A549 (cell line): ENCODE measurements at regions not wholly inside any gene's neighbourhood (a gene's known extent, or its start where the extent isn't known, plus 50 kb on each side); places are given as distances from the start of the nearest gene placed in this dataset.

ENCODE experiments used
- ATAC-seq, 2 experiments: fragments of 200-7000 bp in 1 of 2; fragments of >200 bp in 1 of 2; cut with Nextera tagmentation in 1 of 2; cut with Tn5 transposase in 1 of 2; 3 replicates each; pipeline versions ENCODE4 v1.8.0 to v1.9.1; 2018 to 2020; ENCODE audit warnings: mild to moderate bottlenecking in 1 of 2, moderate library complexity in 1 of 2
- CTCF ChIA-PET: fragments of 300-600 bp; sonication (Branson Sonifier 250); formaldehyde crosslinking; extraction: SDS; loops from one replicate; lab custom pipeline; 2021; ENCODE audit warnings: antibody characterized with exemption, inconsistent platforms; lab: Yijun Ruan, JAX
- POLR2A ChIA-PET: fragments of 350-600 bp; formaldehyde crosslinking; extraction: SDS; loops from one replicate; lab custom pipeline; 2021; ENCODE audit warnings: antibody characterized with exemption, inconsistent platforms; lab: Yijun Ruan, JAX
- DNase-seq, 2 experiments: peaks; one replicate each; pipeline versions ENCODE4 v3.0.0 to v3.0.0-alpha.2; 2011 to 2016; ENCODE audit warnings: low read depth in 1 of 2, low spot score in 1 of 2
- FAIRE-seq: peaks from 2 replicates; lab custom pipeline; 2011; peaks lifted over from hg19 to GRCh38; lab: Jason Lieb, UNC
- H3K27ac ChIP-seq, 2 experiments: fragments of >200 bp; sonication (Bioruptor Twin); formaldehyde crosslinking; 3 replicates each; pipeline ENCODE4 v1.5.1; 2016 to 2017
- H3K4me1 ChIP-seq: fragments of >200 bp; sonication (Bioruptor Twin); formaldehyde crosslinking; 3 replicates; pipeline ENCODE4 v1.6.1; 2016
- H3K4me2 ChIP-seq: fragments of >200 bp; sonication (Bioruptor Twin); formaldehyde crosslinking; 3 replicates; pipeline ENCODE4 v1.6.1; 2016
- H3K4me3 ChIP-seq: fragments of >200 bp; sonication (Bioruptor Twin); formaldehyde crosslinking; 3 replicates; pipeline ENCODE4 v1.5.1; 2016
- H3K9me3 ChIP-seq: fragments of >200 bp; sonication (Bioruptor Twin); formaldehyde crosslinking; 3 replicates; pipeline ENCODE4 v1.6.1; 2016
- BHLHE40 ChIP-seq: IDR thresholded peaks from 2 replicates; pipeline ENCODE4 v1.6.1; 2012; ENCODE audit warnings: low read depth, low read length, inconsistent platforms
- CBX2 ChIP-seq: fragments of 200-600 bp; sonication (generic); IDR thresholded peaks from 2 replicates; pipeline ENCODE4 v1.6.1; 2016; ENCODE audit warnings: low read depth, mild to moderate bottlenecking, borderline replicate concordance
- CBX8 ChIP-seq: fragments of 200-600 bp; sonication (generic); IDR thresholded peaks from 2 replicates; pipeline ENCODE4 v1.6.1; 2016
- EHF ChIP-seq: fragments of 250-450 bp; sonication (Bioruptor Pico); IDR thresholded peaks from 2 replicates; pipeline ENCODE4 v1.5.0; 2020; ENCODE audit warnings: mild to moderate bottlenecking
- EP300 ChIP-seq, 2 experiments: fragments of >200 bp; sonication (Bioruptor Twin); formaldehyde crosslinking; IDR thresholded peaks; 2 replicates in 1 of 2; 3 replicates in 1 of 2; pipeline ENCODE4 v1.6.1; 2016 to 2017
- FOSL2 ChIP-seq, 2 experiments: fragments of 450-650 bp in 1 of 2; fragments of >200 bp in 1 of 2; sonication (Bioruptor Twin) in 1 of 2; formaldehyde crosslinking; IDR thresholded peaks; 2 replicates each; pipeline versions ENCODE4 v1.5.0 to v1.6.1; 2016 to 2020; ENCODE audit warnings: mild to moderate bottlenecking in 1 of 2, moderate library complexity in 1 of 2
- KDM5A ChIP-seq: fragments of 200-600 bp; sonication (generic); IDR thresholded peaks from 2 replicates; pipeline ENCODE4 v1.6.1; 2016; ENCODE audit warnings: antibody characterized with exemption, mild to moderate bottlenecking
- MAZ ChIP-seq: fragments of 150-350 bp; IDR thresholded peaks from 2 replicates; pipeline ENCODE4 v1.6.1; 2014; ENCODE audit warnings: antibody characterized with exemption, low read depth, low read length, borderline replicate concordance
- MYC ChIP-seq: IDR thresholded peaks from 2 replicates; pipeline ENCODE4 v1.6.1; 2012; ENCODE audit warnings: mild to moderate bottlenecking, inconsistent platforms, low read length, improper control_type of control experiment, borderline replicate concordance
- POLR2AphosphoS2 ChIP-seq: conservative IDR thresholded peaks from 2 replicates; pipeline ENCODE4 v1.6.1; 2012; ENCODE audit warnings: low read length, improper control_type of control experiment, inconsistent platforms
- RARB ChIP-seq: fragments of 250-450 bp; sonication (Bioruptor Pico); IDR thresholded peaks from 2 replicates; pipeline ENCODE4 v1.8.0; 2021; ENCODE audit warnings: mild to moderate bottlenecking, moderate library complexity
- ZC3H11A ChIP-seq: fragments of 450-650 bp; IDR thresholded peaks from 2 replicates; pipeline ENCODE4 v1.6.1; 2014; ENCODE audit warnings: antibody characterized with exemption, mild to moderate bottlenecking
- ZFP36 ChIP-seq: fragments of 450-650 bp; IDR thresholded peaks from 2 replicates; pipeline ENCODE4 v1.6.1; 2014; ENCODE audit warnings: borderline replicate concordance; ENCODE audit not compliant: partially characterized antibody
- ZNF302 ChIP-seq: fragments of 250-450 bp; sonication (Bioruptor Pico); IDR thresholded peaks from 2 replicates; pipeline ENCODE4 v1.9.0; 2021; ENCODE audit warnings: inconsistent platforms, mild to moderate bottlenecking, moderate library complexity
- ZSCAN20 ChIP-seq: fragments of 250-450 bp; sonication (Bioruptor Pico); IDR thresholded peaks from 2 replicates; pipeline ENCODE4 v1.8.0; 2022; ENCODE audit warnings: mild to moderate bottlenecking, moderate library complexity
- WGBS: methylation state at CpG from one replicate; pipeline ENCODE4 v1.1.6; 2017; ENCODE audit errors: missing lambda C conversion rate; 5-methylcytosine and 5-hydroxymethylcytosine counted together
- TF ChIP-seq, protein P1 (sequence below): IDR thresholded peaks from 2 replicates; pipeline ENCODE4 v1.6.1; 2012
- TF ChIP-seq, protein P2 (sequence below): fragments of >200 bp; sonication (Bioruptor Twin); formaldehyde crosslinking; IDR thresholded peaks from 2 replicates; pipeline ENCODE4 v1.6.1; 2016
- TF ChIP-seq, protein P3 (sequence below): fragments of >200 bp; sonication (Bioruptor Twin); formaldehyde crosslinking; IDR thresholded peaks from 3 replicates; pipeline ENCODE4 v1.5.1; 2016
- TF ChIP-seq, protein P4 (sequence below): fragments of 250-450 bp; sonication (Bioruptor Pico); IDR thresholded peaks from 2 replicates; pipeline ENCODE4 v1.5.0; 2021; ENCODE audit warnings: mild to moderate bottlenecking, moderate library complexity, borderline replicate concordance
- TF ChIP-seq, protein P5 (sequence below): fragments of 150-350 bp; IDR thresholded peaks from 2 replicates; pipeline ENCODE4 v1.6.1; 2014; ENCODE audit warnings: low read depth, mild to moderate bottlenecking, low read length

DNA sequence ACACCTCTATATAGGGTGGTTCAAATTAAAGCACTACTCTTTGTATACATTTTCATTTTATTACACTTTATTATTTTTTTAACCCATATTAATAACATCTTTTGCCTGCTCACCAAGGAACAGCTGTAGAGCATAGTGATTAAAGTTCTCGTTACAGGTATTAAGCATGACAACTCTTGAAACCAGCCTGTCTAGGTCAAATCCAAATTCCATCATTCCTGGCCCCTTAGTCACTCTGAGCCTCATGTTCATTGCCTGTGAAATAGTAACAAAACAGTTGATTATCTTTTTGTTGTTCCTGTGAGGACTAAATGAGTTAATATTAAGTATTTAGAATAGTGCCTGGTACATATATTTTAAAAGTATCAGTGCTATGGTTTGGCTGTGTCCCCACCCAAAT, 334.5 kb downstream of the RAB38 start (continued):
- TF ChIP-seq MYC (no peak), CBX2 (no peak)

DNA sequence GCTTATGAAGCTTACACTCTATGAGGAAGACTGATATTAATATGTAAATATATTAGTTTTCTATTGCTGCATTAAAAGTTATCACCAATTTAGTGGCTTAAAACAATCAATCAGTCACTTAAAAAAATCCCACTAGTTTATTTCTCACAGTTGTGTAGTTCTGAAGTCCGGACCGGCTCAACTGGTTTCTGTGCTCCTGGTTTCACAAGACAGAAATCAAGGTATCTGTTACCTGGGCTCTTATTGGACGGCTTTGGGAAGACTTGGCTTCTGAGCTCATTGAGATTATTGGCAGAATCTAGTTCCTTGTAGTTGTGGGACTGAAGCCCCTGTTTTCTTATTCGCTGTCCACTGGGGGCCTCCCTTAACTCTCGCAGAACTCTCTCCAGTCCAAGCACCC, 343.0 kb downstream of the RAB38 start:
- no peaks in the 10 kb centered on the region for H3K9me3 ChIP-seq
- H3K4me2 ChIP-seq, result no peak overlapping the region
- DNase-seq, result no peak
- TF ChIP-seq MAZ, result no peak
- no peak for TF ChIP-seq EHF (CRISPR knock-in tag)
- TF ChIP-seq, protein P1, sequence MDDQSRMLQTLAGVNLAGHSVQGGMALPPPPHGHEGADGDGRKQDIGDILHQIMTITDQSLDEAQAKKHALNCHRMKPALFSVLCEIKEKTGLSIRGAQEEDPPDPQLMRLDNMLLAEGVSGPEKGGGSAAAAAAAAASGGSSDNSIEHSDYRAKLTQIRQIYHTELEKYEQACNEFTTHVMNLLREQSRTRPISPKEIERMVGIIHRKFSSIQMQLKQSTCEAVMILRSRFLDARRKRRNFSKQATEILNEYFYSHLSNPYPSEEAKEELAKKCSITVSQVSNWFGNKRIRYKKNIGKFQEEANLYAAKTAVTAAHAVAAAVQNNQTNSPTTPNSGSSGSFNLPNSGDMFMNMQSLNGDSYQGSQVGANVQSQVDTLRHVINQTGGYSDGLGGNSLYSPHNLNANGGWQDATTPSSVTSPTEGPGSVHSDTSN, result no peak
- TF ChIP-seq ZC3H11A, result no peak
- TF ChIP-seq ZNF302 (CRISPR knock-in tag), result no peak
- TF ChIP-seq, protein P2, sequence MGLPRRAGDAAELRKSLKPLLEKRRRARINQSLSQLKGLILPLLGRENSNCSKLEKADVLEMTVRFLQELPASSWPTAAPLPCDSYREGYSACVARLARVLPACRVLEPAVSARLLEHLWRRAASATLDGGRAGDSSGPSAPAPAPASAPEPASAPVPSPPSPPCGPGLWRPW, result no peak
- no peak for TF ChIP-seq ZFP36
- TF ChIP-seq, protein P3, sequence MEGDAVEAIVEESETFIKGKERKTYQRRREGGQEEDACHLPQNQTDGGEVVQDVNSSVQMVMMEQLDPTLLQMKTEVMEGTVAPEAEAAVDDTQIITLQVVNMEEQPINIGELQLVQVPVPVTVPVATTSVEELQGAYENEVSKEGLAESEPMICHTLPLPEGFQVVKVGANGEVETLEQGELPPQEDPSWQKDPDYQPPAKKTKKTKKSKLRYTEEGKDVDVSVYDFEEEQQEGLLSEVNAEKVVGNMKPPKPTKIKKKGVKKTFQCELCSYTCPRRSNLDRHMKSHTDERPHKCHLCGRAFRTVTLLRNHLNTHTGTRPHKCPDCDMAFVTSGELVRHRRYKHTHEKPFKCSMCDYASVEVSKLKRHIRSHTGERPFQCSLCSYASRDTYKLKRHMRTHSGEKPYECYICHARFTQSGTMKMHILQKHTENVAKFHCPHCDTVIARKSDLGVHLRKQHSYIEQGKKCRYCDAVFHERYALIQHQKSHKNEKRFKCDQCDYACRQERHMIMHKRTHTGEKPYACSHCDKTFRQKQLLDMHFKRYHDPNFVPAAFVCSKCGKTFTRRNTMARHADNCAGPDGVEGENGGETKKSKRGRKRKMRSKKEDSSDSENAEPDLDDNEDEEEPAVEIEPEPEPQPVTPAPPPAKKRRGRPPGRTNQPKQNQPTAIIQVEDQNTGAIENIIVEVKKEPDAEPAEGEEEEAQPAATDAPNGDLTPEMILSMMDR, result no peak
- TF ChIP-seq KDM5A, result no peak
- TF ChIP-seq, protein P4, sequence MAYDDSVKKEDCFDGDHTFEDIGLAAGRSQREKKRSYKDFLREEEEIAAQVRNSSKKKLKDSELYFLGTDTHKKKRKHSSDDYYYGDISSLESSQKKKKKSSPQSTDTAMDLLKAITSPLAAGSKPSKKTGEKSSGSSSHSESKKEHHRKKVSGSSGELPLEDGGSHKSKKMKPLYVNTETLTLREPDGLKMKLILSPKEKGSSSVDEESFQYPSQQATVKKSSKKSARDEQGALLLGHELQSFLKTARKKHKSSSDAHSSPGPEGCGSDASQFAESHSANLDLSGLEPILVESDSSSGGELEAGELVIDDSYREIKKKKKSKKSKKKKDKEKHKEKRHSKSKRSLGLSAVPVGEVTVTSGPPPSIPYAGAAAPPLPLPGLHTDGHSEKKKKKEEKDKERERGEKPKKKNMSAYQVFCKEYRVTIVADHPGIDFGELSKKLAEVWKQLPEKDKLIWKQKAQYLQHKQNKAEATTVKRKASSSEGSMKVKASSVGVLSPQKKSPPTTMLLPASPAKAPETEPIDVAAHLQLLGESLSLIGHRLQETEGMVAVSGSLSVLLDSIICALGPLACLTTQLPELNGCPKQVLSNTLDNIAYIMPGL (CRISPR knock-in tag), result no peak
- no peak for TF ChIP-seq POLR2AphosphoS2
- TF ChIP-seq, protein P5, sequence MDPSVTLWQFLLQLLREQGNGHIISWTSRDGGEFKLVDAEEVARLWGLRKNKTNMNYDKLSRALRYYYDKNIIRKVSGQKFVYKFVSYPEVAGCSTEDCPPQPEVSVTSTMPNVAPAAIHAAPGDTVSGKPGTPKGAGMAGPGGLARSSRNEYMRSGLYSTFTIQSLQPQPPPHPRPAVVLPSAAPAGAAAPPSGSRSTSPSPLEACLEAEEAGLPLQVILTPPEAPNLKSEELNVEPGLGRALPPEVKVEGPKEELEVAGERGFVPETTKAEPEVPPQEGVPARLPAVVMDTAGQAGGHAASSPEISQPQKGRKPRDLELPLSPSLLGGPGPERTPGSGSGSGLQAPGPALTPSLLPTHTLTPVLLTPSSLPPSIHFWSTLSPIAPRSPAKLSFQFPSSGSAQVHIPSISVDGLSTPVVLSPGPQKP, result no peak
- no peak for TF ChIP-seq FOSL2 (IDR thresholded peaks at IDR 0.05)
- no peak for TF ChIP-seq FOSL2 (CRISPR knock-in tag; IDR thresholded peaks at IDR 0.05)
- TF ChIP-seq ZSCAN20 (CRISPR knock-in tag), result no peak
- no peak for TF ChIP-seq MYC
- no peak for TF ChIP-seq RARB (CRISPR knock-in tag)
- no peak for TF ChIP-seq BHLHE40
- TF ChIP-seq EP300 (IDR thresholded peaks at IDR 0.05), result no peak
- TF ChIP-seq, all 56 proteins: peak for 0
- WGBS, result 14% methylated on average over 5 of the region's 5 CpGs
- Histone ChIP-seq H3K4me1 (no peaks in the 10 kb centered on the region), H3K4me3 (no peak overlapping the region), H3K27ac (no peak overlapping the region)
- ChIA-PET CTCF (no interaction called here), POLR2A (no interaction called here)
- FAIRE-seq, result no peak
- ATAC-seq, result no peak

DNA sequence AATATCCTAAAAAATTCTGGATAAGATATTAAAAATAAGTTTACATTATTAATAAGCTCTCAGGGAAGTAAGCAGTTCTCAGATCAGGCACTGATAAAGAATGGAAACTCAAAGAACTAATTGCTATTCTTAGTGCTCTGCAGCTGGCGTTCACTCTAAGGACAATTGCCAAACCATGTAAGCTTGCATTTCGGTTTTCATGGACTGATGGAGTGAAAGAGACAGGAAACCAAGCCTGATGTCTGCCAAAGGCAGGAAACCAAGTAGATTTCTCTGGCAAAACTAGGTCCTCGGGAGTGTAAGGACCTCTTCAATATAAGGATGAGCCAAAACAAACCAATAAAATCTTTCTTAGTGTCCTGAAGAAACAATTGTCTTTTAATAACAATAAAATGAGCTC, 355.2 kb downstream of the RAB38 start:
- POLR2A ChIA-PET, result no interaction called here
- TF ChIP-seq CBX8, result no peak
- no peak overlapping the region for H3K4me3 ChIP-seq
- WGBS, result 1% methylated on average over 3 of the region's 3 CpGs
- no peak overlapping the region for H3K27ac ChIP-seq
- CTCF ChIA-PET, result interaction anchor here (0.9 kb wide), 1 partner anchor 58 kb away, joined by 3 read pairs; no protein-coding TSS in a partner anchor
- no peak overlapping the region for H3K4me2 ChIP-seq
- DNase-seq, result no peak
- H3K4me1 ChIP-seq, result no peaks in the 10 kb centered on the region
- no peaks in the 10 kb centered on the region for H3K9me3 ChIP-seq
- FAIRE-seq, result no peak
- no peak for ATAC-seq
